BJ (cell line): ENCODE measurements at regions not wholly inside any gene's neighbourhood (a gene's known extent, or its start where the extent isn't known, plus 50 kb on each side); places are given as distances from the start of the nearest gene placed in this dataset.

Experiments
- CTCF ChIA-PET: fragments of 350-600 bp; formaldehyde crosslinking; extraction: SDS; loops from one replicate; lab custom pipeline; 2021; ENCODE audit warnings: antibody characterized with exemption, inconsistent platforms; lab: Yijun Ruan, JAX
- POLR2A ChIA-PET: fragments of 300-600 bp; sonication (Branson Sonifier 250); formaldehyde crosslinking; extraction: SDS; loops from one replicate; lab custom pipeline; 2021; ENCODE audit warnings: antibody characterized with exemption; lab: Charles Lee
- DNase-seq: peaks from one replicate; pipeline ENCODE4 v3.0.0-alpha.2; 2011; ENCODE audit warnings: low read depth
- H3K27me3 ChIP-seq: 2 replicates; pipeline ENCODE4 v1.6.0; 2011; ENCODE audit warnings: low read length; ENCODE audit not compliant: control insufficient read depth, insufficient read depth
- H3K36me3 ChIP-seq: 2 replicates; pipeline ENCODE4 v1.5.1; 2011; ENCODE audit warnings: low read length; ENCODE audit not compliant: control insufficient read depth, insufficient read depth
- H3K4me3 ChIP-seq: 2 replicates; pipeline ENCODE4 v1.5.1; 2011; ENCODE audit warnings: low read depth, mild to moderate bottlenecking, control low read depth, low read length
- CTCF ChIP-seq: IDR thresholded peaks from 2 replicates; pipeline ENCODE4 v1.5.1; 2011; ENCODE audit warnings: low read depth, mild to moderate bottlenecking, control low read depth, inconsistent platforms, low read length, moderate library complexity; ENCODE audit not compliant: insufficient read depth

DNA sequence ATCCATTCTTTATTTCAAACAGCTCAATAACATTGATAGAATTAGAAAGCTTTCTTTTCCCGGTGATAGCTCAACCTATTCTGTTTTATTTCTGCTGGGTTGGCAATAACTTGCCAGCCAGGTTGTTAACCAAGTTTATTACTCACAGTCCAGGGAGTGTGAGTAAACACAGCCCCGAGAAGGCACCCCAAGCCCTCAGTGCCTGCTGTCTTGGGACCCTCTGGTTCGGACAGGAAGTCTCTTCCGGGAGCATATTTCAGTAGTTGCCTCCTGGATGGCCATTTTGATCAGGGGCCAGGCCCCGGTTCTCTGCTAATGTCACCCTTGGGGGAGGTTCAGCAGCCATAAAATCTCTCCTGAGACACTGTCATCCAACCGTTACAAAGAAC is 176.8 kb downstream of the INO80D start:
- TF ChIP-seq CTCF, result no peak
- ChIA-PET CTCF (interaction anchor here (1.0 to 6.2 kb wide), 2 partner anchors 16 to 25 kb away, joined by 3 to 30 read pairs; no protein-coding TSS in a partner anchor), POLR2A (no interaction called here)
- no peaks in the 10 kb centered on the region for H3K36me3 ChIP-seq
- DNase-seq, result no peak
- peaks cover 4% of the 10 kb centered on the region; the same call in 1 of the 2 replicates for H3K27me3 ChIP-seq
- H3K4me3 ChIP-seq, result no peak overlapping the region

DNA sequence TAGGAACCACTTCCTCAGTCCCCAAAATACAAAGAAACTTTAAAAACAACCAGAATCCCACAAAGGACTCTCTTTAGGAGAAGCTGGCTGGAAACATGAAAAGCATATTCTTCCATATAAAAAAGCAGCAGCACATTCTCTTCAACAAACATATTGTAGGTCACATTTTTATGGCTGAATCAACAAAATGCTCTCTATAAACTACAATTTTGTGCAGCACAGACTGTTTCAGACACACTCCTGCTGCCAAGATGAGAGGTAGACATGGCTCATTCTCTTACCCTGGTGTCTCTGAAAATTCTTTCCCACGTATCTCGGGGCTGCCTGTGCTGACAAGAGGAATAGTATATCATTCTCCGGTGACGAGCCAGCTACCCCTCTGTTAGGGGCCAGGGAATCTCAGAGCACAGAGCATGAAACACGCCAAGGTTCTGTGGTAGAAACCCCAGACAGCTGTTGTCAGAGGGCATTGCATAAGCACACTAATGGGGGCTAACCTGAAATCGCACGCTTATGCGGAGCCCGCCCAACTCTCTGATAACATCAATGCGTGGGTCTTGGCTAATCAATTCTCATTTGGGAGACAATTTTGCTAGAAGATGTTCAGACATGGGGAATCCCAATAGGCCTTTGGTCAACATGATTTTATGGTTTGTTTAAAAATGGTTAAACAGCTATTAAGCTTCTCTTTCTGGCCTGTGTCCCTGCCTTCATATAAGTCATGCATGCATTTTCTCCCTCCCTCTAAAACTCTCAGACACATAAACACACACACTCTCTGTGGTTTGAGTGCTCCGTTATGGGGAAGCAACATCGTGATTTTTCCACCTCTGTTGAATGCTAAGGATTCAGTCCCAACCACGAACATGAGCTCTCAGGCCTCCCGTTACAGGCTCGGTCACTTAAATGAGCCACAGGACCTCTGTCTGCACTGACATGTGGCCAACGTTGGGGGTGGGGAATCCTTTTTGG is 177.5 kb downstream of the INO80D start:
- no peaks in the 10 kb centered on the region for H3K36me3 ChIP-seq
- no peak for TF ChIP-seq CTCF
- POLR2A ChIA-PET, result interaction anchor here (0.7 kb wide), 1 partner anchor 196 kb away, joined by 3 read pairs; no protein-coding TSS in a partner anchor
- H3K27me3 ChIP-seq, result peaks cover 4% of the 10 kb centered on the region; the same call in 1 of the 2 replicates
- CTCF ChIA-PET, result interaction anchor here (1.0 to 6.2 kb wide), 2 partner anchors 17 to 26 kb away, joined by 3 to 30 read pairs; no protein-coding TSS in a partner anchor
- DNase-seq, result no peak
- no peak overlapping the region for H3K4me3 ChIP-seq

DNA sequence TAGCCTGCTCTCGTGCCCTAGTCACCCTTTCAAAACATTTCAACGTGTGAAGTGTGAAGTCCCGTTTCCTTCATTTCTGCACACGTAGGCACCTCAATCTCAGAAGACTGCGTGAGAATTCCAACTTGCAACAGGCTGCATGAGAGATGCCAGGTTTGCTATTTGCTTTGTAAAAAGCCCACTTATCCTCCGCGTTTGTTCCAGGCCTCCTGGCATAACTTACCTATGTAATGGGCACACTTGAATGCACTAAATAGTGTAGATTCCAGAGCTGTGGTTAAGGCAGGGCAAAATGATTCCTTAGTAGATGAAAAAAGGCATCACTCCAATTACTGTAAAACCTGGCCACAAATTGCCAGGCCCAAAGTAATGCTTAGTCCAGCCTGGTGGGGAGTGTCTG is 179.6 kb downstream of the INO80D start:
- TF ChIP-seq CTCF, result no peak
- ChIA-PET POLR2A (no interaction called here), CTCF (no interaction called here)
- Histone ChIP-seq H3K36me3 (no peaks in the 10 kb centered on the region), H3K27me3 (peaks cover 4% of the 10 kb centered on the region; the same call in 1 of the 2 replicates), H3K4me3 (no peak overlapping the region)
- DNase-seq, result no peak

GRCh38 chr2:205905576-205905975 is 180.4 kb downstream of the INO80D start:
- ChIA-PET POLR2A (no interaction called here), CTCF (interaction anchor here (1.0 to 1.4 kb wide), 2 partner anchors 10 to 20 kb away, joined by 3 to 11 read pairs; no protein-coding TSS in a partner anchor)
- DNase-seq, result no peak
- Histone ChIP-seq H3K36me3 (no peaks in the 10 kb centered on the region), H3K27me3 (peaks cover 2% of the 10 kb centered on the region; the same call in 1 of the 2 replicates), H3K4me3 (no peak overlapping the region)
- no peak for TF ChIP-seq CTCF

- ChIA-PET POLR2A (no interaction called here), CTCF (interaction anchor here (1.0 to 1.4 kb wide), 2 partner anchors 10 to 21 kb away, joined by 3 to 11 read pairs; no protein-coding TSS in a partner anchor)
- DNase-seq, result no peak
- Histone ChIP-seq H3K4me3 (no peak overlapping the region), H3K27me3 (no peaks in the 10 kb centered on the region), H3K36me3 (no peaks in the 10 kb centered on the region)
- TF ChIP-seq CTCF, result no peak
Measured at GRCh38 chr2:205904873-205905272, 181.1 kb downstream of the INO80D start.
